ENCODE measurements at regions not wholly inside any gene's neighbourhood (a gene's known extent, or its start where the extent isn't known, plus 50 kb on each side); places are given as distances from the start of the nearest gene placed in this dataset.

GRCh38 chr3:94694894-94695293 is 632.0 kb downstream of the NSUN3 start:
- TF ChIP-seq CTCF (IDR thresholded peaks at IDR 0.05; ENCODE audit: insufficient read depth, low read length, poor library complexity, severe bottlenecking) (no peak), EZH2phosphoT487 (conservative IDR thresholded peaks at IDR 0.05; ENCODE audit: low read length) (no peak)
- Histone ChIP-seq H3K4me2 (ENCODE audit: low read depth, low read length, poor library complexity, severe bottlenecking) (no peak overlapping the region), H3K9me3 (ENCODE audit: insufficient read depth, low read length) (no peaks in the 10 kb centered on the region), H3K27ac (ENCODE audit: low read depth, low read length) (no peak overlapping the region), H3K27me3 (ENCODE audit: low read length) (no peaks in the 10 kb centered on the region), H3K79me2 (ENCODE audit: insufficient read depth, low read length) (no peaks in the 10 kb centered on the region), H2AFZ (ENCODE audit: low read depth, low read length, severe bottlenecking) (no peak overlapping the region), H4K20me1 (ENCODE audit: low read depth, low read length) (no peaks in the 10 kb centered on the region), H3K4me3 (ENCODE audit: insufficient read depth, low read length, poor library complexity, severe bottlenecking) (no peak overlapping the region), H3K9me2 (replicated peaks; ENCODE audit: insufficient read depth, low read length) (no peaks in the 10 kb centered on the region), H3K9ac (ENCODE audit: low read length) (no peak overlapping the region), H3K36me3 (ENCODE audit: low read length) (no peaks in the 10 kb centered on the region), H3F3A (ENCODE audit: insufficient read depth) (no peaks in the 10 kb centered on the region)

- Histone ChIP-seq H3F3A (ENCODE audit: insufficient read depth) (no peaks in the 10 kb centered on the region), H3K36me3 (ENCODE audit: low read length) (no peaks in the 10 kb centered on the region), H2AFZ (ENCODE audit: low read depth, low read length, severe bottlenecking) (no peak overlapping the region), H3K27ac (ENCODE audit: low read depth, low read length) (no peak overlapping the region), H3K27me3 (ENCODE audit: low read length) (no peaks in the 10 kb centered on the region), H3K9ac (ENCODE audit: low read length) (no peak overlapping the region), H3K9me3 (ENCODE audit: insufficient read depth, low read length) (no peaks in the 10 kb centered on the region), H3K9me2 (replicated peaks; ENCODE audit: insufficient read depth, low read length) (no peaks in the 10 kb centered on the region), H3K4me2 (ENCODE audit: low read depth, low read length, poor library complexity, severe bottlenecking) (no peak overlapping the region), H3K79me2 (ENCODE audit: insufficient read depth, low read length) (no peaks in the 10 kb centered on the region), H3K4me3 (ENCODE audit: insufficient read depth, low read length, poor library complexity, severe bottlenecking) (no peak overlapping the region), H4K20me1 (ENCODE audit: low read depth, low read length) (no peaks in the 10 kb centered on the region)
- TF ChIP-seq CTCF (IDR thresholded peaks at IDR 0.05; ENCODE audit: insufficient read depth, low read length, poor library complexity, severe bottlenecking) (no peak), EZH2phosphoT487 (conservative IDR thresholded peaks at IDR 0.05; ENCODE audit: low read length) (no peak)
Measured at GRCh38 chr3:94704467-94704866, 641.6 kb downstream of the NSUN3 start.

GRCh38 chr3:94709249-94709902 is 646.5 kb downstream of the NSUN3 start:
- H3K36me3 ChIP-seq (ENCODE audit: low read length) = no peaks in the 10 kb centered on the region
- H3K4me2 ChIP-seq (ENCODE audit: low read depth, low read length, poor library complexity, severe bottlenecking) = no peak overlapping the region
- no peaks in the 10 kb centered on the region for H3K9me2 ChIP-seq (replicated peaks; ENCODE audit: insufficient read depth, low read length)
- no peak overlapping the region for H3K4me3 ChIP-seq (ENCODE audit: insufficient read depth, low read length, poor library complexity, severe bottlenecking)
- no peak overlapping the region for H3K27ac ChIP-seq (ENCODE audit: low read depth, low read length)
- H3F3A ChIP-seq (ENCODE audit: insufficient read depth) = no peaks in the 10 kb centered on the region
- no peak overlapping the region for H3K9ac ChIP-seq (ENCODE audit: low read length)
- no peaks in the 10 kb centered on the region for H4K20me1 ChIP-seq (ENCODE audit: low read depth, low read length)
- H2AFZ ChIP-seq (ENCODE audit: low read depth, low read length, severe bottlenecking) = no peak overlapping the region
- H3K9me3 ChIP-seq (ENCODE audit: insufficient read depth, low read length) = no peaks in the 10 kb centered on the region
- H3K27me3 ChIP-seq (ENCODE audit: low read length) = no peaks in the 10 kb centered on the region
- no peaks in the 10 kb centered on the region for H3K79me2 ChIP-seq (ENCODE audit: insufficient read depth, low read length)
- TF ChIP-seq CTCF (IDR thresholded peaks at IDR 0.05; ENCODE audit: insufficient read depth, low read length, poor library complexity, severe bottlenecking) (no peak), EZH2phosphoT487 (conservative IDR thresholded peaks at IDR 0.05; ENCODE audit: low read length) (no peak)
